CD4-positive, alpha-beta T cell treated with Interleukin-17A for 1 hour (primary cell): ENCODE measurements at regions not wholly inside any gene's neighbourhood (a gene's known extent, or its start where the extent isn't known, plus 50 kb on each side); places are given as distances from the start of the nearest gene placed in this dataset.
"Not testable (repeated sequence)": the region's sequence is repeated elsewhere in the genome, so short reads cannot be mapped to it uniquely, and the experiment has no call there.

Experiments used
- DNase-seq: peaks from one replicate; pipeline ENCODE4 v3.0.0-alpha.2; 2020

DNA sequence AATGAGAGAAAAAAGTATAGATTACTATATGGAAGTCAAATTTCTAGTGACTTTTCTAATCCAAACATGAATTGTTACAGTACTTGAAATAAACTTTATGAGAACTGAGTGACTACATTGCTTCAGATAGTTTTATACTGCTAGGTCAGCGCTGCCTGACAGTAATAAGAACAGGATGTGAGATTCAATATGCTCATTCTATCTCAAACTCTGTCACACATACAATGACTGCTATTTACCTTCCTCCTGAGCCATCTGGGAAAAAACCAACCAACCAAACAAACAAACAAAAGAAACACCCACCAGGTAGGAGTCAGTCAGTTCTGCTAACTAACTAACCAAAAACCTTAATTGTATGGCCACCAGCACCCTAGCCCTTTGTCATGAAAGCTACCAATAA, 89.0 kb upstream of the NOTCH2NLA start:
- not testable (repeated sequence) for DNase-seq

GRCh38 chr1:146314449-146315246, 85.8 kb upstream of the NOTCH2NLA start:
- DNase-seq: not testable (repeated sequence)

DNA sequence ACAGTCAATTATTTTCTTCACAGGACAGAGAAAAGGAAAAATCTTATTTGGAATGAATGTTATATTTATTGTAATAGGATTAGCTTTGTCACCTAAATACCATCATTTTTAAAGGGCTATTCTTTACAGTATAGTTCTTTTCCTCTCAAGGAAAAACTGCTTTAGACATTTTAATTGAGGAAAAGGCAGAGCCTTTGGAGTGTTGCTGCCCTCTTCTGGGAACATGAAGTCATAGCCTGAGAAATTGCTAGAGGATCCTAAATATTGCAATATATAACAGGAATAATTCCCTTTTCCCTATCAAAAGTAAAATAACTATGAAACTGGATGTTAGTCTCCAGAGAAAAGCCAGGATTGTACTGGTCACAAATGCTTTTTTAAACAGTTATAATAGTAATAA, 81.8 kb upstream of the NOTCH2NLA start:
- not testable (repeated sequence) for DNase-seq

DNA sequence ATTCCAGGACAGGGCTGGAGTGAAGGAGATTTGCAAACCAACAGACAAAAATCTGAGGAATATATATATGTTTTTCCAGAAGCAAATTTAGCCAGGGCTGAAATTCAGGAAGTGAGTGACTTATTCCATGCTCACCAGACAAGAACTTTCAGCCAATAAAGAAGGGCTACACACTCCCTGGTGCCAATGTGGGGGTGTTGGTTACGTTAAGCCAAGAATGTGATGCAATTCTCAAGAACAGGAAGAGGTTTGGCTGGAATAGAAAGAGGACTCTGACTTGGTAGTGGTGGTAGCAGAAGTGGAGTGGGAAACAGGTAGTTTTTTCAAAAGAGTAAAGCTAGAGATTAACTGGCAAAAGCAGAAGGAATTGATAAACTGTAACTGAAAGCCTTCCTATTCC, 80.6 kb upstream of the NOTCH2NLA start:
- DNase-seq: not testable (repeated sequence)

- not testable (repeated sequence) for DNase-seq
Measured at GRCh38 chr1:146308892-146309291, 80.1 kb upstream of the NOTCH2NLA start.

DNA sequence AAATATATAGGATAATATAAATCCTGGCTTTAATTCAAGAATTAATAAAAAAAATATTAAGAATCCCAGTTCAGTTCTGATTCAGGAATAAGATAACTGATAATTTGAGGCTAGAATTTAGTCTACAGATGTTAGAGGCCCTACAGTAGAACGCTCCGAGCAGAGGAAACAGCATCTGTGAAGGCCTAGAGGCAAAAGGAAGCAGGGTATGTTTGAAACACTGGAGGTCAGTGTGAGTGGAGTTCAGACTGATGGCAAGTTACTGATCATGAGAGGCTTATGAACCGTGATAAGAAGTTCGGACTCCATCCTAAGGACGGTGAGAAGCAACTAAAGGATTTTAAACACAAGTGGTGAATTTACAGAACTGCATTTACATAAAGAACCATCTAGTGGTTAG, 79.3 kb upstream of the NOTCH2NLA start:
- not testable (repeated sequence) for DNase-seq

DNA sequence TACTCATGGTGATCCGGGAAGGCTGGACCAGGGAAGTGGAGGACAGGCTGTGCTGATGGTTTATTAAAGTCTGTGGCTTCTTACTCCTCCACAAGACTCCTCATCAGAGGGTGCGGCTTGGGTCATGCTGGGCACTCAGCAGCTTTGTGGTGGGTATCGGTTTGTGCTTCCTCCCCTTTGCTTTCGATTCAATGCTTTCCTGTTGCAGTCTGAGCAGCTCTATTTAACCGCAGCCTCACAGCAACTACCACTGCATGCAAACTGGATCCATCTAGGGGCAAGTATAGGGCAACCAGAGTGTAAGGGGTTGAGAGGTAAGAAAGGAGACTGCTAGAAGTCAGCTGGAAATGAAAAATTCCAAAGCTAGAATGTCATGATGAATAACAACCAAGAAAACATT, 78.8 kb upstream of the NOTCH2NLA start:
- DNase-seq: not testable (repeated sequence)

DNA sequence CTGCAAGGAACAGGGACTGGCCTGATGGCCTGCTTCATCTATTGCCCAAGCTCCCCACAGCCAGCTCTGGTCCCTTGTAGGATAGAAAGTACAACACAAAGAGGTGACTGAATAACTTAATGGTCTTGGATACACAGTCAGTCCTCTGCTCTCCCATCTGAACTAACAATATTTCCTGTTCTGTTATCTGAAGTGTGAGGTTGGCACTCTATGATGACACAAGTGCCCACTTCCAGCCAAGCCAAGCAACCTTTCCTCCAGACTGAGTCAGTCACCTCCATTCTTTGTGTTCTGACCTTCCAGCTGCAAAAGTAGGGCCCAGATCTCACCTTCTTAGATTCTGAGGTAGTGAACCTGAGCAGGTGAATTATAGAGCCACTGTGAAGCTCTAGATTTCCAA, 77.8 kb upstream of the NOTCH2NLA start:
- DNase-seq: not testable (repeated sequence)

GRCh38 chr1:146305442-146305841, 76.6 kb upstream of the NOTCH2NLA start:
- DNase-seq: not testable (repeated sequence)

GRCh38 chr1:146298575-146298897, 69.7 kb upstream of the NOTCH2NLA start:
- DNase-seq: not testable (repeated sequence)

GRCh38 chr1:146297781-146298574, 69.2 kb upstream of the NOTCH2NLA start:
- DNase-seq: not testable (repeated sequence)

- not testable (repeated sequence) for DNase-seq
Measured at GRCh38 chr1:146292940-146293936, 64.4 kb upstream of the NOTCH2NLA start.

DNA sequence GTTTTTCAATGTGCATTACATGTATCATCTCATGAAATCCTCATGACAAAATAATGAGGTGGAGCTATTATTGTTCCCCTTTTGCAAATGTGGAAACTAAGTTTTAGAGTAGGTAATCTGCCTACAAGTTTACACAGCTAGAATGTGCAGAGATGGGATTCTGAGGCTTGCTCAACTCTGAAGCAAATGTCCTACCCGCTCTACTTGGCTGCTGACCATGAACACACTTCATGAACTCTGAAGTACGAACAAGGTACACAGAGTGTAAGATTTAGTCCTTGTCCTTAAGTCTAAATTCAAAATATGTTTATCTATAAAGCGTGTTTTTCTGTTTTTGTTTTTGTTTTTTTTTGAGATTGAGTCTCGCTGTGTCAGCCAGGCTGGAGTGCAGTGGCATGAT, 63.6 kb upstream of the NOTCH2NLA start:
- DNase-seq: not testable (repeated sequence)

DNA sequence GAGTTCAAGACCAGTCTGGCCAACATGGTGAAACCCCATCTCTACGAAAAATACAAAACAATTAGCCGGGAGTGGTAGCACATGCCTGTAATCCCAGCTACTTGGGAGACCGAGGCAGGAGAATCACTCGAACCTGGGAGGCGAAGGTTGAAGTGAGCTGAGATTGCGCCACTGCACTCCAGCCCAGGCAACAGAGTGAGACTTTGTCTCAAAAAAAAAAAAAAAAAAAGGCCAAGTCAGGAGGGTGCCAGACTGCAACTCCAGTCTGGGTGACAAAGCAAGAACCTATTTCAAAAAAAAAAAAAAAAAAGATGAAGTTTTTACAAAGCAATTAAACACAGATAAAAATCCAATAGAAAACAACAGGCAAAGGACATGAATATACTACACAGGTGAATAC, 59.1 kb upstream of the NOTCH2NLA start:
- not testable (repeated sequence) for DNase-seq

DNA sequence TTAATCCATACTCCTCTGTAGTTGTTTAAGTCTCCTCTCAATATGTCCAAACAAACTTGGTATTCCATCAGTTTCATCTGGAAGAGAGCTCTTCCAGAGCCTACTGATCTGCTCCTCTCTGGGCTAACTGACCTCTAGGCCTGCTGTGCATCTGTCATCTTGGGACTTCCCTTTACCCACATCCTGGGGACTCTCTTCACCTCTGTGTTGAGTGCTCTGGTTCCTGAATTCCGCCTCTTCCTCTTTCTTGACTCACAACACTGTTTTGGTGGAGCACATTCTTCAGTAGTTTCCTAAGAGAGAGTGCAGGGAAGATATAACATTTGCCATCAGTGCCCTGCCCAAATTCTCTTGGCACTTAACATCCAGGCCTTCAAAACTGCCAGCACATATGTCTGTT, 55.9 kb upstream of the NOTCH2NLA start:
- not testable (repeated sequence) for DNase-seq

GRCh38 chr1:146283527-146283880, 54.7 kb upstream of the NOTCH2NLA start:
- DNase-seq: not testable (repeated sequence)

DNA sequence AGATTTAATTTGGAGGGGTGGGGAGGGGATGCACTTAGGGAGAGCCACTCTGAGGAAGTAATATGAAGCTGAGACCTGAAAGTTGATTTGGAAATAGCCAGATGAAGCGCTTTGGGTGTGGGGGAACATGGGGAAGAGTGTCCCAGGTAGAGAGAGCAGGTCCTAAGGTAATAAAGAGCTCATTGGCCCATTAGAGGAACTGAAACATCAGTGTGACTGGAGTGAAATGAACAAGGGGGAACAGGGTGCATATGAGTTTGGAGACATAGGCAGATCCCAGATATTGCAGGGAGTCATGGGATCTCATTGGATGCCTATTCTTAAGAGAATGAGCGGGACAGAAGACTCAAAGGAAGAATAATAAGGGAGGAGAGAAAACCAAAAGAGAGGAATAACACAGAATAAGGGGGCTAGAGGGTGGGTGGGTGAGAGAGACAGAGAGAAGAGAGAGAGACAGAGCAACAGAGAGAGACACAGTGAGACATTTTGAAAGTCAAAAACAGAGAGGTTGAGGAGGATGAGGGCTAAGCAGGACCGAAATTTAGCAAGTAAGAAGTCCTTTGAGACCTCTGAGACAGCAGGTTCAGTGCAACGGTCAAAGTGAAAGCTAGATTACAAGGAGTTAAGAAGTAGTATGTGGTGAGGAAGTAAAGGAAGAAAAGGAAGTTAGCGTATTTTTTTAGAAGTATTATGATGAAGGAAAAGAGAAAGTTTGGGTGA, 54.1 kb upstream of the NOTCH2NLA start:
- not testable (repeated sequence) for DNase-seq

GRCh38 chr1:146281522-146281921, 52.7 kb upstream of the NOTCH2NLA start:
- not testable (repeated sequence) for DNase-seq

GRCh38 chr1:146278758-146279157, 49.9 kb upstream of the NOTCH2NLA start:
- not testable (repeated sequence) for DNase-seq
